Cardiac fibroblast (primary cell): ENCODE measurements at regions not wholly inside any gene's neighbourhood (a gene's known extent, or its start where the extent isn't known, plus 50 kb on each side); places are given as distances from the start of the nearest gene placed in this dataset.

Experiments
- DNase-seq, 2 donors: peaks; one replicate each; pipeline versions ENCODE4 v3.0.0 to v3.0.0-alpha.2; 2010; ENCODE audit warnings: low read depth in 2 of 2
- H3K4me3 ChIP-seq, 2 donors: replicated peaks in 1 of 2; 1 replicate in 1 of 2; 2 replicates in 1 of 2; pipeline ENCODE4 v1.5.1; 2011; ENCODE audit warnings: low read depth in 2 of 2, low read length in 2 of 2, mild to moderate bottlenecking in 2 of 2, moderate library complexity in 1 of 2
- TF ChIP-seq, protein P1 (sequence below): IDR thresholded peaks from one replicate; pipeline ENCODE4 v1.5.1; 2011; ENCODE audit warnings: low read depth, mild to moderate bottlenecking, low read length, inconsistent platforms

- no peak overlapping the region for H3K4me3 ChIP-seq
- DNase-seq: no peak
- TF ChIP-seq, protein P1, sequence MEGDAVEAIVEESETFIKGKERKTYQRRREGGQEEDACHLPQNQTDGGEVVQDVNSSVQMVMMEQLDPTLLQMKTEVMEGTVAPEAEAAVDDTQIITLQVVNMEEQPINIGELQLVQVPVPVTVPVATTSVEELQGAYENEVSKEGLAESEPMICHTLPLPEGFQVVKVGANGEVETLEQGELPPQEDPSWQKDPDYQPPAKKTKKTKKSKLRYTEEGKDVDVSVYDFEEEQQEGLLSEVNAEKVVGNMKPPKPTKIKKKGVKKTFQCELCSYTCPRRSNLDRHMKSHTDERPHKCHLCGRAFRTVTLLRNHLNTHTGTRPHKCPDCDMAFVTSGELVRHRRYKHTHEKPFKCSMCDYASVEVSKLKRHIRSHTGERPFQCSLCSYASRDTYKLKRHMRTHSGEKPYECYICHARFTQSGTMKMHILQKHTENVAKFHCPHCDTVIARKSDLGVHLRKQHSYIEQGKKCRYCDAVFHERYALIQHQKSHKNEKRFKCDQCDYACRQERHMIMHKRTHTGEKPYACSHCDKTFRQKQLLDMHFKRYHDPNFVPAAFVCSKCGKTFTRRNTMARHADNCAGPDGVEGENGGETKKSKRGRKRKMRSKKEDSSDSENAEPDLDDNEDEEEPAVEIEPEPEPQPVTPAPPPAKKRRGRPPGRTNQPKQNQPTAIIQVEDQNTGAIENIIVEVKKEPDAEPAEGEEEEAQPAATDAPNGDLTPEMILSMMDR: no peak
Measured at GRCh38 chr15:47534673-47535072, 182.6 kb upstream of the SEMA6D start.

DNA sequence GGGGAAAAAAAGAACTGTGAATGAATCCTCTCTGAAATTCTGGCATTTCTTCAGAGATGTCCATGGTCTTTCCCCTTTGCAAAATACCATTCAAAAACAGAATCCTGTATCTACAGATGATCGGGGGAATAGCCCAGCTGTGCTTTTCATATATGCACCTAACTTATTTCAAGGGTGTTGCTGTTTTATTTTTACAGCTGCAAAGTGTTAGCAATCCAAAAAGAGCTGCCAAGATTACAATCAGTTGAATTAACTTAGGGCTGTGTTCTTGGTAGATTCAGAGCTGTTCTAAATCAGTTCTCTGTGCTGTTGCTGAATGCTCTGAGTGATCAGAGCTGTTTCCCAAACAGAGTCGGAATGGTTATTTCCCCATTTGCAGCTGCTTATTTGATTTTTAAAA is 175.7 kb upstream of the SEMA6D start:
- TF ChIP-seq, protein P1: no peak
- no peak overlapping the region for H3K4me3 ChIP-seq
- DNase-seq: no peak

GRCh38 chr15:47542312-47542989 is 174.9 kb upstream of the SEMA6D start:
- H3K4me3 ChIP-seq: no peak overlapping the region
- peak in 1 of 2 donors; percentile 5 for DNase-seq
- TF ChIP-seq, protein P1: no peak

- H3K4me3 ChIP-seq: no peak overlapping the region
- TF ChIP-seq, protein P1: no peak
- DNase-seq: no peak
Measured at GRCh38 chr15:47548231-47548630, 169.1 kb upstream of the SEMA6D start.

DNA sequence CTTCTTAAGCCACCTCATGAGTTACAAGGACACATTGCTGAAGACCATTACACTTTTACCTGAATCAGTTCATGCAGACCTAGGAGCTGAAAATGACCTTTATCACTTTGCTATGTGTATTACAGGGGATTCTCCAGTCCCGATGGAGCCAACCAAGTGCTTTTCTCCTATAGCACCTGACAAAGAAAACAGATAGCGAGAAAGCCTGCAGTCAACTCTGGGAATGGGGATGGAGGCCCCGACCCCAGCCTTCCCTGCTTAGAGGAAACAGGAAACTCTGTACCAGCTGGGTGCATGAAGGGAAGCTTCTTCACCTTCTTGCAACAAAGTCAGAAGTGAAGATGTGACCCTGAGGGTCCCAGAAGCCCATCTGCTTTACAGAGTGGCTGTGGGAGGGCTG is 168.3 kb upstream of the SEMA6D start:
- no peak overlapping the region for H3K4me3 ChIP-seq
- TF ChIP-seq, protein P1: no peak
- DNase-seq: no peak

GRCh38 chr15:47551079-47551478 is 166.2 kb upstream of the SEMA6D start:
- TF ChIP-seq, protein P1: no peak
- no peak overlapping the region for H3K4me3 ChIP-seq
- no peak for DNase-seq

GRCh38 chr15:47551546-47551945 is 165.8 kb upstream of the SEMA6D start:
- TF ChIP-seq, protein P1: no peak
- DNase-seq: no peak
- no peak overlapping the region for H3K4me3 ChIP-seq
